Sigmoid colon (tissue), 3 donors: ENCODE measurements at regions not wholly inside any gene's neighbourhood (a gene's known extent, or its start where the extent isn't known, plus 50 kb on each side); places are given as distances from the start of the nearest gene placed in this dataset.

Experiments used
- POLR2A ChIP-seq, 2 donors: fragments of 450-650 bp; IDR thresholded peaks; one replicate each; pipeline ENCODE4 v1.6.1; 2016; ENCODE audit warnings: antibody characterized with exemption in 2 of 2, mild to moderate bottlenecking in 2 of 2, moderate library complexity in 2 of 2
- TF ChIP-seq, protein P1 (sequence below), 4 experiments: fragments of 450-650 bp in 3 of 4; fragments of 200-600 bp in 1 of 4; IDR thresholded peaks; one replicate each; pipeline ENCODE4 v1.5.1; 2016 to 2019; ENCODE audit warnings: antibody characterized with exemption in 4 of 4, mild to moderate bottlenecking in 3 of 4, moderate library complexity in 2 of 4

DNA sequence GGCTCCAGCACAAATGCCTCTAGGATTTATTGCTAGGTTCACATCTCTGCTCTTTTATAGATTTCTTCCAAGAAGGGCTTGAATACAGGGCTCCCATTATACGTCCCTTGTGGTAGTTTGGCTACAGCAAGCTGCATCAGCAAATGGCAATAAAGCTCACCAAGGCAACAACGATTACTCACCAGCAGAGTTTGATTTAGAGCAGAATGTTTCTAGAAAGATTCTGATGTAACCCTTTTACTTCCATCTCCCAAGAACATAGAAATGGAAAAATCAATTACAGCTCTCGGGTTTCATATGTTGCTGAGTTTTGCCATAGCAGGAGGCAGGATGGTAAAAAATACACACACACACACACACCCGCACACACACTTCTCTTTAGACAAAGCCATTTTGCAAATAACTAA, 124.2 kb upstream of the TNPO1 start:
- TF ChIP-seq POLR2A (IDR thresholded peaks at IDR 0.05), result no peak
- TF ChIP-seq, protein P1, sequence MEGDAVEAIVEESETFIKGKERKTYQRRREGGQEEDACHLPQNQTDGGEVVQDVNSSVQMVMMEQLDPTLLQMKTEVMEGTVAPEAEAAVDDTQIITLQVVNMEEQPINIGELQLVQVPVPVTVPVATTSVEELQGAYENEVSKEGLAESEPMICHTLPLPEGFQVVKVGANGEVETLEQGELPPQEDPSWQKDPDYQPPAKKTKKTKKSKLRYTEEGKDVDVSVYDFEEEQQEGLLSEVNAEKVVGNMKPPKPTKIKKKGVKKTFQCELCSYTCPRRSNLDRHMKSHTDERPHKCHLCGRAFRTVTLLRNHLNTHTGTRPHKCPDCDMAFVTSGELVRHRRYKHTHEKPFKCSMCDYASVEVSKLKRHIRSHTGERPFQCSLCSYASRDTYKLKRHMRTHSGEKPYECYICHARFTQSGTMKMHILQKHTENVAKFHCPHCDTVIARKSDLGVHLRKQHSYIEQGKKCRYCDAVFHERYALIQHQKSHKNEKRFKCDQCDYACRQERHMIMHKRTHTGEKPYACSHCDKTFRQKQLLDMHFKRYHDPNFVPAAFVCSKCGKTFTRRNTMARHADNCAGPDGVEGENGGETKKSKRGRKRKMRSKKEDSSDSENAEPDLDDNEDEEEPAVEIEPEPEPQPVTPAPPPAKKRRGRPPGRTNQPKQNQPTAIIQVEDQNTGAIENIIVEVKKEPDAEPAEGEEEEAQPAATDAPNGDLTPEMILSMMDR (IDR thresholded peaks at IDR 0.05), result no peak
